Mesendoderm (in vitro differentiated cells): ENCODE measurements at regions not wholly inside any gene's neighbourhood (a gene's known extent, or its start where the extent isn't known, plus 50 kb on each side); places are given as distances from the start of the nearest gene placed in this dataset.

Source experiments
- DNase-seq: peaks from one replicate; pipeline ENCODE4 v3.0.0; 2013
- H2AK5ac ChIP-seq: 2 replicates; pipeline ENCODE4 v1.6.1; 2013; ENCODE audit warnings: low read length, inconsistent platforms
- H2BK120ac ChIP-seq: 2 replicates; pipeline ENCODE4 v1.6.1; 2013; ENCODE audit warnings: low read depth, mild to moderate bottlenecking, low read length, moderate library complexity, mixed read lengths
- H2BK15ac ChIP-seq: replicated peaks from 2 replicates; pipeline ENCODE4 v1.6.1; 2013; ENCODE audit warnings: low read depth, mild to moderate bottlenecking, moderate library complexity
- H2BK5ac ChIP-seq: 2 replicates; pipeline ENCODE4 v1.6.1; 2013; ENCODE audit warnings: low read length, inconsistent platforms
- H3K18ac ChIP-seq: 2 replicates; pipeline ENCODE4 v1.6.1; 2013; ENCODE audit warnings: mild to moderate bottlenecking, low read length, mixed read lengths
- H3K23ac ChIP-seq: one replicate; pipeline ENCODE4 v1.6.1; 2013; ENCODE audit warnings: low read length
- H3K27ac ChIP-seq: 2 replicates; pipeline ENCODE4 v1.5.1; 2013; ENCODE audit warnings: low read depth, mild to moderate bottlenecking, inconsistent platforms, low read length, moderate library complexity
- H3K27me3 ChIP-seq: 2 replicates; pipeline ENCODE4 v1.6.1; 2013; ENCODE audit warnings: low read length, control low read depth, mild to moderate bottlenecking, inconsistent platforms; ENCODE audit not compliant: insufficient read depth, poor library complexity
- H3K36me3 ChIP-seq: 2 replicates; pipeline ENCODE4 v1.6.1; 2013; ENCODE audit warnings: low read length, inconsistent platforms; ENCODE audit not compliant: control insufficient read depth, insufficient read depth
- H3K4ac ChIP-seq: one replicate; pipeline ENCODE4 v1.6.1; 2013; ENCODE audit warnings: low read depth, mild to moderate bottlenecking, low read length, moderate library complexity
- H3K4me1 ChIP-seq: 2 replicates; pipeline ENCODE4 v1.6.1; 2013; ENCODE audit warnings: low read depth, low read length, inconsistent platforms; ENCODE audit not compliant: control insufficient read depth
- H3K4me2 ChIP-seq: 2 replicates; pipeline ENCODE4 v1.6.1; 2013; ENCODE audit warnings: low read length
- H3K4me3 ChIP-seq: 2 replicates; pipeline ENCODE4 v1.5.1; 2013; ENCODE audit warnings: mild to moderate bottlenecking, low read length
- H3K56ac ChIP-seq: one replicate; pipeline ENCODE4 v1.6.1; 2013; ENCODE audit warnings: low read length
- H3K79me1 ChIP-seq: 2 replicates; pipeline ENCODE4 v1.6.1; 2013; ENCODE audit warnings: low read length, inconsistent platforms
- H3K79me2 ChIP-seq: 2 replicates; pipeline ENCODE4 v1.6.1; 2013; ENCODE audit warnings: mild to moderate bottlenecking, low read length; ENCODE audit not compliant: control insufficient read depth, insufficient read depth
- H3K9ac ChIP-seq: 2 replicates; pipeline ENCODE4 v1.6.1; 2013; ENCODE audit warnings: low read length, inconsistent platforms
- H4K5ac ChIP-seq: one replicate; pipeline ENCODE4 v1.6.1; 2013; ENCODE audit warnings: low read length
- H4K8ac ChIP-seq: one replicate; pipeline ENCODE4 v1.6.1; 2013; ENCODE audit warnings: low read depth, mild to moderate bottlenecking, control low read depth, low read length, moderate library complexity
- WGBS: extraction: QIAGEN DNeasy Blood & Tissue Kit; methylation state at CpG from one replicate; pipeline ENCODE4 v1.1.7; 2013; ENCODE audit warnings: low lambda C conversion rate, missing lambda C conversion rate; ENCODE audit not compliant: insufficient coverage; ENCODE audit errors: extremely low coverage; 5-methylcytosine and 5-hydroxymethylcytosine counted together

GRCh38 chr7:156064971-156065386 is 252.7 kb upstream of the SHH start:
- H3K56ac ChIP-seq: no peak overlapping the region
- H3K79me2 ChIP-seq: no peaks in the 10 kb centered on the region
- no peak overlapping the region for H4K8ac ChIP-seq
- no peak for DNase-seq
- H2BK15ac ChIP-seq: no peak overlapping the region
- H4K5ac ChIP-seq: no peak overlapping the region
- no peak overlapping the region for H2AK5ac ChIP-seq
- H3K36me3 ChIP-seq: no peaks in the 10 kb centered on the region
- H3K4me2 ChIP-seq: no peak overlapping the region
- H3K23ac ChIP-seq: no peak overlapping the region
- no peak overlapping the region for H2BK120ac ChIP-seq
- H3K4ac ChIP-seq: no peak overlapping the region
- no peaks in the 10 kb centered on the region for H3K79me1 ChIP-seq
- H3K4me3 ChIP-seq: no peak overlapping the region
- no peaks in the 10 kb centered on the region for H3K4me1 ChIP-seq
- no peaks in the 10 kb centered on the region for H3K27me3 ChIP-seq
- no peak overlapping the region for H3K27ac ChIP-seq
- H2BK5ac ChIP-seq: no peak overlapping the region
- H3K9ac ChIP-seq: no peak overlapping the region
- no CpG with 5 or more reads among the region's 4 CpGs for WGBS
- H3K18ac ChIP-seq: no peak overlapping the region

- Histone ChIP-seq H3K23ac (no peak overlapping the region), H3K4me2 (no peak overlapping the region), H3K27me3 (no peaks in the 10 kb centered on the region), H3K79me1 (no peaks in the 10 kb centered on the region), H3K27ac (no peak overlapping the region), H3K18ac (no peak overlapping the region), H3K4me3 (no peak overlapping the region), H2BK5ac (no peak overlapping the region), H3K79me2 (no peaks in the 10 kb centered on the region), H2BK120ac (no peak overlapping the region), H3K4me1 (no peaks in the 10 kb centered on the region), H3K9ac (no peak overlapping the region), H3K36me3 (no peaks in the 10 kb centered on the region), H4K5ac (no peak overlapping the region), H3K56ac (no peak overlapping the region), H2BK15ac (no peak overlapping the region), H2AK5ac (no peak overlapping the region), H3K4ac (no peak overlapping the region), H4K8ac (no peak overlapping the region)
- no CpG with 5 or more reads among the region's 28 CpGs for WGBS
- DNase-seq: no peak
These were observed 251.1 kb upstream of the SHH start for GRCh38 chr7:156063241-156063810.

GRCh38 chr7:156062286-156062685 is 250.0 kb upstream of the SHH start:
- H3K23ac ChIP-seq: no peak overlapping the region
- no peaks in the 10 kb centered on the region for H3K4me1 ChIP-seq
- no peak overlapping the region for H3K4me3 ChIP-seq
- no peaks in the 10 kb centered on the region for H3K79me2 ChIP-seq
- no peak overlapping the region for H2BK120ac ChIP-seq
- H3K9ac ChIP-seq: no peak overlapping the region
- H4K5ac ChIP-seq: no peak overlapping the region
- H2BK15ac ChIP-seq: no peak overlapping the region
- H3K56ac ChIP-seq: no peak overlapping the region
- no peak overlapping the region for H3K4me2 ChIP-seq
- H2AK5ac ChIP-seq: no peak overlapping the region
- no peak overlapping the region for H3K18ac ChIP-seq
- no peaks in the 10 kb centered on the region for H3K27me3 ChIP-seq
- no peak for DNase-seq
- H4K8ac ChIP-seq: no peak overlapping the region
- no peak overlapping the region for H3K4ac ChIP-seq
- no peaks in the 10 kb centered on the region for H3K79me1 ChIP-seq
- no peak overlapping the region for H3K27ac ChIP-seq
- no peak overlapping the region for H2BK5ac ChIP-seq
- H3K36me3 ChIP-seq: no peaks in the 10 kb centered on the region
- WGBS: no CpG with 5 or more reads among the region's 9 CpGs

GRCh38 chr7:156061689-156062255 is 249.5 kb upstream of the SHH start:
- no peak overlapping the region for H4K8ac ChIP-seq
- H3K4me3 ChIP-seq: no peak overlapping the region
- no peak overlapping the region for H3K4me2 ChIP-seq
- no peak overlapping the region for H2BK120ac ChIP-seq
- H2AK5ac ChIP-seq: no peak overlapping the region
- H4K5ac ChIP-seq: no peak overlapping the region
- WGBS: no CpG with 5 or more reads among the region's 11 CpGs
- H3K4me1 ChIP-seq: no peaks in the 10 kb centered on the region
- DNase-seq: no peak
- no peaks in the 10 kb centered on the region for H3K79me2 ChIP-seq
- no peak overlapping the region for H3K23ac ChIP-seq
- no peaks in the 10 kb centered on the region for H3K27me3 ChIP-seq
- no peak overlapping the region for H3K56ac ChIP-seq
- no peaks in the 10 kb centered on the region for H3K79me1 ChIP-seq
- H2BK5ac ChIP-seq: no peak overlapping the region
- H3K18ac ChIP-seq: no peak overlapping the region
- no peak overlapping the region for H3K4ac ChIP-seq
- no peak overlapping the region for H3K9ac ChIP-seq
- H3K36me3 ChIP-seq: no peaks in the 10 kb centered on the region
- no peak overlapping the region for H3K27ac ChIP-seq
- no peak overlapping the region for H2BK15ac ChIP-seq

GRCh38 chr7:156060925-156061324 is 248.7 kb upstream of the SHH start:
- no CpG with 5 or more reads among the region's 15 CpGs for WGBS
- no peak for DNase-seq

GRCh38 chr7:156059369-156059768 is 247.1 kb upstream of the SHH start:
- H2BK5ac ChIP-seq: no peak overlapping the region
- no peaks in the 10 kb centered on the region for H3K36me3 ChIP-seq
- H2AK5ac ChIP-seq: no peak overlapping the region
- H3K4me2 ChIP-seq: no peak overlapping the region
- H3K23ac ChIP-seq: no peak overlapping the region
- no peak overlapping the region for H3K27ac ChIP-seq
- H2BK120ac ChIP-seq: no peak overlapping the region
- no peaks in the 10 kb centered on the region for H3K79me2 ChIP-seq
- H3K9ac ChIP-seq: no peak overlapping the region
- no peak overlapping the region for H3K18ac ChIP-seq
- no peak overlapping the region for H4K8ac ChIP-seq
- no peak for DNase-seq
- no peak overlapping the region for H3K4ac ChIP-seq
- WGBS: no CpG with 5 or more reads among the region's 9 CpGs
- no peak overlapping the region for H4K5ac ChIP-seq
- H3K4me1 ChIP-seq: no peaks in the 10 kb centered on the region
- H3K56ac ChIP-seq: no peak overlapping the region
- H3K27me3 ChIP-seq: no peaks in the 10 kb centered on the region
- no peaks in the 10 kb centered on the region for H3K79me1 ChIP-seq
- no peak overlapping the region for H3K4me3 ChIP-seq
- no peak overlapping the region for H2BK15ac ChIP-seq

More at GRCh38 chr7:156060925-156061324, 248.7 kb upstream of the SHH start:
- no peaks in the 10 kb centered on the region for H3K4me1 ChIP-seq
- no peaks in the 10 kb centered on the region for H3K79me2 ChIP-seq
- no peak overlapping the region for H3K4me3 ChIP-seq
- no peak overlapping the region for H3K27ac ChIP-seq
- no peak overlapping the region for H3K23ac ChIP-seq
- no peak overlapping the region for H2BK15ac ChIP-seq
- H3K4me2 ChIP-seq: no peak overlapping the region
- H4K5ac ChIP-seq: no peak overlapping the region
- no peak overlapping the region for H3K18ac ChIP-seq
- no peak overlapping the region for H3K4ac ChIP-seq
- H2AK5ac ChIP-seq: no peak overlapping the region
- no peaks in the 10 kb centered on the region for H3K79me1 ChIP-seq
- no peak overlapping the region for H2BK120ac ChIP-seq
- H4K8ac ChIP-seq: no peak overlapping the region
- no peaks in the 10 kb centered on the region for H3K27me3 ChIP-seq
- no peak overlapping the region for H2BK5ac ChIP-seq
- H3K56ac ChIP-seq: no peak overlapping the region
- no peak overlapping the region for H3K9ac ChIP-seq
- no peaks in the 10 kb centered on the region for H3K36me3 ChIP-seq
